IMR-90 (cell line): ENCODE measurements at regions not wholly inside any gene's neighbourhood (a gene's known extent, or its start where the extent isn't known, plus 50 kb on each side); places are given as distances from the start of the nearest gene placed in this dataset.
A peak's percentile ranks its signal among the peaks of the same experiment; 100 is the strongest.

ENCODE experiments used
- ATAC-seq: fragments of 200-7000 bp; cut with Tn5 transposase; 2 replicates; pipeline ENCODE4 v1.9.1; 2020; ENCODE audit warnings: low read depth, mild to moderate bottlenecking, moderate library complexity
- BruUV-seq: library from RNA; stranded (reverse); fragments of 400-500 nt; replicated peaks from 2 replicates; lab custom pipeline; 2021; lab: Mats Ljungman, UMichigan
- CTCF ChIA-PET: fragments of 300-600 bp; formaldehyde crosslinking; extraction: SDS; loops from one replicate; lab custom pipeline; 2021; ENCODE audit warnings: antibody characterized with exemption; lab: Yijun Ruan, JAX
- POLR2A ChIA-PET: fragments of 300-600 bp; sonication (Branson Sonifier 250); formaldehyde crosslinking; loops from one replicate; lab custom pipeline; 2022; ENCODE audit warnings: antibody characterized with exemption; ENCODE audit not compliant: unreplicated experiment; lab: Charles Lee
- DNase-seq: peaks from one replicate; pipeline ENCODE4 v3.0.0; 2013
- H2AFZ ChIP-seq: replicated peaks from 2 replicates; pipeline ENCODE3; 2013; ENCODE audit warnings: low read length, mild to moderate bottlenecking; ENCODE audit not compliant: poor library complexity
- H2AK5ac ChIP-seq: 2 replicates; pipeline ENCODE4 v1.6.1; 2013; ENCODE audit warnings: low read depth, low read length, inconsistent platforms
- H2AK9ac ChIP-seq: replicated peaks from 2 replicates; pipeline ENCODE3; 2013; ENCODE audit warnings: mild to moderate bottlenecking, low read depth, low read length, moderate library complexity; ENCODE audit not compliant: poor library complexity
- H2BK120ac ChIP-seq: 2 replicates; pipeline ENCODE4 v1.6.1; 2013; ENCODE audit warnings: low read depth, low read length, inconsistent platforms
- H2BK15ac ChIP-seq: 3 replicates; pipeline ENCODE4 v1.6.1; 2013; ENCODE audit warnings: low read depth, low read length, inconsistent platforms
- H2BK20ac ChIP-seq: 2 replicates; pipeline ENCODE4 v1.6.1; 2013; ENCODE audit warnings: low read depth, mild to moderate bottlenecking, inconsistent platforms, low read length, moderate library complexity
- H2BK5ac ChIP-seq: 2 replicates; pipeline ENCODE4 v1.6.1; 2013; ENCODE audit warnings: mild to moderate bottlenecking, low read depth, low read length, inconsistent platforms; ENCODE audit not compliant: poor library complexity, severe bottlenecking
- H3K14ac ChIP-seq: replicated peaks from 2 replicates; pipeline ENCODE4 v1.6.1; 2013; ENCODE audit warnings: low read depth, low read length, inconsistent platforms
- H3K18ac ChIP-seq: 2 replicates; pipeline ENCODE4 v1.6.1; 2013; ENCODE audit warnings: low read depth, low read length, control low read depth
- H3K23ac ChIP-seq: 2 replicates; pipeline ENCODE4 v1.6.1; 2013; ENCODE audit warnings: low read depth, low read length, inconsistent platforms
- H3K27ac ChIP-seq: 2 replicates; pipeline ENCODE4 v1.5.1; 2013; ENCODE audit warnings: mild to moderate bottlenecking, control low read depth, low read length; ENCODE audit not compliant: insufficient read depth
- H3K27me3 ChIP-seq: 2 replicates; pipeline ENCODE4 v1.6.1; 2013; ENCODE audit warnings: low read length; ENCODE audit not compliant: control insufficient read depth, insufficient read depth
- H3K36me3 ChIP-seq: 2 replicates; pipeline ENCODE4 v1.6.1; 2013; ENCODE audit warnings: low read length, mixed read lengths; ENCODE audit not compliant: control insufficient read depth, insufficient read depth
- H3K4ac ChIP-seq: 2 replicates; pipeline ENCODE4 v1.6.1; 2013; ENCODE audit warnings: low read depth, low read length, inconsistent platforms
- H3K4me1 ChIP-seq: 2 replicates; pipeline ENCODE4 v1.6.1; 2013; ENCODE audit warnings: low read length, mixed read lengths; ENCODE audit not compliant: control insufficient read depth, insufficient read depth
- H3K4me2 ChIP-seq: 2 replicates; pipeline ENCODE4 v1.6.1; 2013; ENCODE audit warnings: low read depth, mild to moderate bottlenecking, control low read depth, low read length, moderate library complexity
- H3K4me3 ChIP-seq: 2 replicates; pipeline ENCODE4 v1.5.1; 2013; ENCODE audit warnings: low read depth, mild to moderate bottlenecking, control low read depth, low read length, moderate library complexity; ENCODE audit not compliant: insufficient read depth
- H3K56ac ChIP-seq: 2 replicates; pipeline ENCODE4 v1.6.1; 2013; ENCODE audit warnings: low read length, inconsistent platforms; ENCODE audit not compliant: insufficient read depth; ENCODE audit errors: extremely low read depth
- H3K79me1 ChIP-seq, 2 experiments: 2 replicates each; pipeline ENCODE4 v1.6.1; 2013; ENCODE audit warnings: low read length in 2 of 2, inconsistent platforms in 1 of 2, low read depth in 1 of 2
- H3K9ac ChIP-seq: 2 replicates; pipeline ENCODE4 v1.6.1; 2013; ENCODE audit warnings: low read depth, low read length, control low read depth
- H3K9me1 ChIP-seq: 2 replicates; pipeline ENCODE4 v1.6.1; 2013; ENCODE audit warnings: low read length, inconsistent platforms; ENCODE audit not compliant: insufficient read depth
- H3K9me3 ChIP-seq: 2 replicates; pipeline ENCODE4 v1.6.1; 2013; ENCODE audit warnings: low read length; ENCODE audit not compliant: control insufficient read depth, insufficient read depth
- H4K20me1 ChIP-seq: 2 replicates; pipeline ENCODE4 v1.6.1; 2013; ENCODE audit warnings: low read length, inconsistent platforms; ENCODE audit not compliant: insufficient read depth
- H4K5ac ChIP-seq: 2 replicates; pipeline ENCODE4 v1.6.1; 2013; ENCODE audit warnings: mild to moderate bottlenecking, low read depth, low read length, control low read depth
- H4K8ac ChIP-seq, 2 experiments: 2 replicates each; pipeline ENCODE4 v1.6.1; 2013; ENCODE audit warnings: low read depth in 2 of 2, low read length in 2 of 2, control low read depth in 1 of 2, inconsistent platforms in 1 of 2
- H4K91ac ChIP-seq: 2 replicates; pipeline ENCODE4 v1.6.1; 2013; ENCODE audit warnings: low read depth, low read length, inconsistent platforms; ENCODE audit not compliant: insufficient read depth
- BHLHE40 ChIP-seq: fragments of 150-350 bp; IDR thresholded peaks from 2 replicates; pipeline ENCODE4 v1.6.1; 2016; ENCODE audit warnings: mild to moderate bottlenecking, low read depth, low read length
- CEBPB ChIP-seq: IDR thresholded peaks from 2 replicates; pipeline ENCODE4 v1.6.1; 2012; ENCODE audit warnings: low read depth, low read length, improper control_type of control experiment
- RAD21 ChIP-seq: IDR thresholded peaks from 2 replicates; pipeline ENCODE4 v1.6.1; 2012; ENCODE audit warnings: low read length, improper control_type of control experiment
- SMC3 ChIP-seq: fragments of 150-350 bp; IDR thresholded peaks from 2 replicates; pipeline ENCODE4 v1.6.1; 2016; ENCODE audit warnings: low read depth, mild to moderate bottlenecking, antibody characterized with exemption, low read length, moderate library complexity
- WGBS, 2 experiments: methylation state at CpG; one replicate each; pipeline versions ENCODE4 v1.1.5 to v1.1.7; 2013; ENCODE audit warnings: missing lambda C conversion rate in 2 of 2; ENCODE audit not compliant: insufficient read length in 1 of 2; ENCODE audit errors: extremely low coverage in 2 of 2; 5-methylcytosine and 5-hydroxymethylcytosine counted together
- dilution Hi-C: fragments of 300-500 bp; cut with HindIII; formaldehyde crosslinking; loops from one replicate; pipeline ENCODE4 v1.14.3; 2018; ENCODE audit warnings: low sequenced_read_pairs; ENCODE audit not compliant: unreplicated experiment
- in situ Hi-C: fragments of 300-500 bp; cut with MboI; formaldehyde crosslinking; loops from 3 replicates; pipeline ENCODE4 v1.14.3; 2019; ENCODE audit warnings: low sequenced_read_pairs, inconsistent platforms, mixed read lengths
- intact Hi-C: fragments of 100-400 bp; cut with micrococcal nuclease; formaldehyde crosslinking; loops from 2 replicates; pipeline ENCODE4 v1.10.0; 2022
- TF ChIP-seq, protein P1 (sequence below): conservative IDR thresholded peaks from 2 replicates; pipeline ENCODE4 v1.5.1; 2012; ENCODE audit warnings: mild to moderate bottlenecking, low read depth, low read length, improper control_type of control experiment

DNA sequence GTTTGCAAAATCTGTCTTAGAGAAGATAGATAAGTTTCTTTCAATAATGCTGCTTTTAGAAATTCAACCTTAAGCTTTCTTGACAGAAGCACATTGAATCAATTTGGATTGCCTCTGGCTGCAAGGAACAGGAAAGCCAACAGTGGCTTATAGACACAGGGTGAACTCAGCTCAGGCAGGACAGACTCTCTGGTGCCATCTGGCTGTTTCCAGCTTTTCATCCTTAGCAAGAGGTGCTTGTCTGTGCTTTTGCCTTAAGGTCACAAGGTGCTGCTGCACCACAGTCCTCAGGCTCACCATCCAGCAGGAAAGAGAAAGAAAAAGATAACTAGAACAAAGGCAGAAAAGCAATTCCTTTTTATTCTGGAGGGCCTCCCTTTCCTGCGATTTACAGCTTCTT, 93.7 kb upstream of the ETS2 start:
- H3K23ac ChIP-seq: no peak overlapping the region
- no peaks in the 10 kb centered on the region for H3K4me1 ChIP-seq
- no peak overlapping the region for H3K27ac ChIP-seq
- H2BK15ac ChIP-seq: no peak overlapping the region
- H4K91ac ChIP-seq: no peak overlapping the region
- in situ Hi-C loops (loop anchor here (10.0 kb wide), 1 partner anchor 187 kb away; no protein-coding TSS in a partner anchor), intact Hi-C loops (loop anchor here (5.0 kb wide), 1 partner anchor 205 kb away; no protein-coding TSS in a partner anchor), dilution Hi-C loops (no loop called here)
- no peaks in the 10 kb centered on the region for H3K9me3 ChIP-seq
- H3K9ac ChIP-seq: no peak overlapping the region
- no peak overlapping the region for H2AK5ac ChIP-seq
- H2BK120ac ChIP-seq: no peak overlapping the region
- CTCF ChIA-PET: interaction anchor here (0.5 to 1.5 kb wide), 4 partner anchors 9 to 721 kb away, joined by 3 to 6 read pairs (median 6); no protein-coding TSS in a partner anchor
- H3K18ac ChIP-seq: no peak overlapping the region
- BruUV-seq: no TSS peak
- H3K79me1 ChIP-seq: no peaks in the 10 kb centered on the region
- no peak overlapping the region for H3K4me2 ChIP-seq
- no peak overlapping the region for H3K14ac ChIP-seq
- DNase-seq (peak; percentile 27), ATAC-seq (peak; percentile 40; the same call in 1 of the 2 replicates)
- H3K4ac ChIP-seq: no peak overlapping the region
- H3K36me3 ChIP-seq: no peaks in the 10 kb centered on the region
- no peak overlapping the region for H4K8ac ChIP-seq
- no peaks in the 10 kb centered on the region for H3K9me1 ChIP-seq
- POLR2A ChIA-PET: no interaction called here
- no peak overlapping the region for H2BK5ac ChIP-seq
- H3K56ac ChIP-seq: no peak overlapping the region
- no peak overlapping the region for H3K4me3 ChIP-seq
- no peaks in the 10 kb centered on the region for H4K20me1 ChIP-seq
- no peak overlapping the region for H2AFZ ChIP-seq
- peak overlapping the region; percentile 9 for H2AK9ac ChIP-seq
- TF ChIP-seq, protein P1, sequence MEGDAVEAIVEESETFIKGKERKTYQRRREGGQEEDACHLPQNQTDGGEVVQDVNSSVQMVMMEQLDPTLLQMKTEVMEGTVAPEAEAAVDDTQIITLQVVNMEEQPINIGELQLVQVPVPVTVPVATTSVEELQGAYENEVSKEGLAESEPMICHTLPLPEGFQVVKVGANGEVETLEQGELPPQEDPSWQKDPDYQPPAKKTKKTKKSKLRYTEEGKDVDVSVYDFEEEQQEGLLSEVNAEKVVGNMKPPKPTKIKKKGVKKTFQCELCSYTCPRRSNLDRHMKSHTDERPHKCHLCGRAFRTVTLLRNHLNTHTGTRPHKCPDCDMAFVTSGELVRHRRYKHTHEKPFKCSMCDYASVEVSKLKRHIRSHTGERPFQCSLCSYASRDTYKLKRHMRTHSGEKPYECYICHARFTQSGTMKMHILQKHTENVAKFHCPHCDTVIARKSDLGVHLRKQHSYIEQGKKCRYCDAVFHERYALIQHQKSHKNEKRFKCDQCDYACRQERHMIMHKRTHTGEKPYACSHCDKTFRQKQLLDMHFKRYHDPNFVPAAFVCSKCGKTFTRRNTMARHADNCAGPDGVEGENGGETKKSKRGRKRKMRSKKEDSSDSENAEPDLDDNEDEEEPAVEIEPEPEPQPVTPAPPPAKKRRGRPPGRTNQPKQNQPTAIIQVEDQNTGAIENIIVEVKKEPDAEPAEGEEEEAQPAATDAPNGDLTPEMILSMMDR: peak; percentile 39
- no peak; the same call in 1 of the 2 replicates for TF ChIP-seq SMC3
- TF ChIP-seq RAD21: peak; percentile 28; the same call in 1 of the 2 replicates
- TF ChIP-seq BHLHE40: no peak
- TF ChIP-seq CEBPB: no peak
- no peak overlapping the region for H4K5ac ChIP-seq
- peaks cover 36% of the 10 kb centered on the region for H3K27me3 ChIP-seq
- WGBS, 2 experiments: no CpG with 5 or more reads among the region's 1 CpG
- no peak overlapping the region for H2BK20ac ChIP-seq
